Ecto neural progenitor cell (in vitro differentiated cells): ENCODE measurements at regions not wholly inside any gene's neighbourhood (a gene's known extent, or its start where the extent isn't known, plus 50 kb on each side); places are given as distances from the start of the nearest gene placed in this dataset.
"Not testable (repeated sequence)": the region's sequence is repeated elsewhere in the genome, so short reads cannot be mapped to it uniquely, and the experiment has no call there.

Experiments used
- DNase-seq: peaks from one replicate; pipeline ENCODE4 v3.0.0-alpha.2; 2018; ENCODE audit warnings: low spot score

- no peak for DNase-seq
Measured at GRCh38 chr7:10779465-10780399, 193.9 kb upstream of the PHF14 start.

GRCh38 chr7:10780400-10780747, 193.3 kb upstream of the PHF14 start:
- no peak for DNase-seq

GRCh38 chr7:10786976-10787375, 186.7 kb upstream of the PHF14 start:
- not testable (repeated sequence) for DNase-seq

GRCh38 chr7:10789170-10789569, 184.5 kb upstream of the PHF14 start:
- no peak for DNase-seq

GRCh38 chr7:10790910-10791309, 182.8 kb upstream of the PHF14 start:
- no peak for DNase-seq

GRCh38 chr7:10793995-10794775, 179.5 kb upstream of the PHF14 start:
- no peak for DNase-seq

- DNase-seq: no peak
Measured at GRCh38 chr7:10797157-10797556, 176.5 kb upstream of the PHF14 start.

GRCh38 chr7:10798044-10798443, 175.6 kb upstream of the PHF14 start:
- DNase-seq: no peak

- no peak for DNase-seq
Measured at GRCh38 chr7:10799475-10799874, 174.2 kb upstream of the PHF14 start.

GRCh38 chr7:10802011-10802410, 171.7 kb upstream of the PHF14 start:
- DNase-seq: no peak

GRCh38 chr7:10802526-10802925, 171.1 kb upstream of the PHF14 start:
- no peak for DNase-seq

- DNase-seq: no peak
Measured at GRCh38 chr7:10803720-10804119, 170.0 kb upstream of the PHF14 start.

- no peak for DNase-seq
Measured at GRCh38 chr7:10804770-10805169, 168.9 kb upstream of the PHF14 start.

- no peak for DNase-seq
Measured at GRCh38 chr7:10815546-10815945, 158.1 kb upstream of the PHF14 start.

- no peak for DNase-seq
Measured at GRCh38 chr7:10821156-10821555, 152.5 kb upstream of the PHF14 start.

- DNase-seq: no peak
Measured at GRCh38 chr7:10824154-10824553, 149.5 kb upstream of the PHF14 start.

- DNase-seq: no peak
Measured at GRCh38 chr7:10838228-10838627, 135.4 kb upstream of the PHF14 start.

- no peak for DNase-seq
Measured at GRCh38 chr7:10845225-10845624, 128.4 kb upstream of the PHF14 start.

GRCh38 chr7:10855583-10855982, 118.1 kb upstream of the PHF14 start:
- no peak for DNase-seq

GRCh38 chr7:10860516-10860915, 113.2 kb upstream of the PHF14 start:
- no peak for DNase-seq

- no peak for DNase-seq
Measured at GRCh38 chr7:10863476-10863875, 110.2 kb upstream of the PHF14 start.

- no peak for DNase-seq
Measured at GRCh38 chr7:10874666-10875065, 99.0 kb upstream of the PHF14 start.

GRCh38 chr7:10875080-10875479, 98.6 kb upstream of the PHF14 start:
- DNase-seq: no peak
